ENCODE measurements at regions not wholly inside any gene's neighbourhood (a gene's known extent, or its start where the extent isn't known, plus 50 kb on each side); places are given as distances from the start of the nearest gene placed in this dataset.

- DNase-seq (ENCODE audit: low spot score): no peak
Measured at GRCh38 chr1:172801771-172802322, 142.9 kb downstream of the FASLG start.

- DNase-seq (ENCODE audit: low spot score): no peak
Measured at GRCh38 chr1:172809750-172810149, 150.8 kb downstream of the FASLG start.

- no peak for DNase-seq (ENCODE audit: low spot score)
Measured at GRCh38 chr1:172810480-172811175, 151.7 kb downstream of the FASLG start.

- no peak for DNase-seq (ENCODE audit: low spot score)
Measured at GRCh38 chr1:172811694-172812093, 152.8 kb downstream of the FASLG start.

- no peak for DNase-seq (ENCODE audit: low spot score)
Measured at GRCh38 chr1:172812118-172812517, 153.2 kb downstream of the FASLG start.

- DNase-seq (ENCODE audit: low spot score): no peak
Measured at GRCh38 chr1:172813330-172813729, 154.4 kb downstream of the FASLG start.

GRCh38 chr1:172814428-172814827 is 155.5 kb downstream of the FASLG start:
- no peak for DNase-seq (ENCODE audit: low spot score)

- no peak for DNase-seq (ENCODE audit: low spot score)
Measured at GRCh38 chr1:172815740-172816139, 156.8 kb downstream of the FASLG start.

- DNase-seq (ENCODE audit: low spot score): peak; percentile 37
Measured at GRCh38 chr1:172818841-172819527, 160.1 kb downstream of the FASLG start.

- no peak for DNase-seq (ENCODE audit: low spot score)
Measured at GRCh38 chr1:172820475-172821158, 161.7 kb downstream of the FASLG start.

- DNase-seq (ENCODE audit: low spot score): peak; percentile 75
Measured at GRCh38 chr1:172821609-172822274, 162.8 kb downstream of the FASLG start.

- no peak for DNase-seq (ENCODE audit: low spot score)
Measured at GRCh38 chr1:172822886-172823285, 164.0 kb downstream of the FASLG start.

- DNase-seq (ENCODE audit: low spot score): no peak
Measured at GRCh38 chr1:172823534-172823933, 164.6 kb downstream of the FASLG start.

- DNase-seq (ENCODE audit: low spot score): peak; percentile 46
Measured at GRCh38 chr1:172824209-172824608, 165.3 kb downstream of the FASLG start.

- peak; percentile 65 for DNase-seq (ENCODE audit: low spot score)
Measured at GRCh38 chr1:172826096-172826741, 167.3 kb downstream of the FASLG start.

GRCh38 chr1:172827301-172827700 is 168.4 kb downstream of the FASLG start:
- DNase-seq (ENCODE audit: low spot score): peak; percentile 47

- no peak for DNase-seq (ENCODE audit: low spot score)
Measured at GRCh38 chr1:172827841-172828240, 168.9 kb downstream of the FASLG start.

GRCh38 chr1:172832006-172832725 is 173.3 kb downstream of the FASLG start:
- no peak for DNase-seq (ENCODE audit: low spot score)

GRCh38 chr1:172833954-172834353 is 175.1 kb downstream of the FASLG start:
- no peak for DNase-seq (ENCODE audit: low spot score)

GRCh38 chr1:172834609-172835008 is 175.7 kb downstream of the FASLG start:
- no peak for DNase-seq (ENCODE audit: low spot score)

- DNase-seq (ENCODE audit: low spot score): no peak
Measured at GRCh38 chr1:172835834-172836233, 176.9 kb downstream of the FASLG start.
